ENCODE measurements at regions not wholly inside any gene's neighbourhood (a gene's known extent, or its start where the extent isn't known, plus 50 kb on each side); places are given as distances from the start of the nearest gene placed in this dataset.

GRCh38 chr7:17037356-17037755, 155.6 kb upstream of the AGR3 start:
- TF ChIP-seq, protein P1, sequence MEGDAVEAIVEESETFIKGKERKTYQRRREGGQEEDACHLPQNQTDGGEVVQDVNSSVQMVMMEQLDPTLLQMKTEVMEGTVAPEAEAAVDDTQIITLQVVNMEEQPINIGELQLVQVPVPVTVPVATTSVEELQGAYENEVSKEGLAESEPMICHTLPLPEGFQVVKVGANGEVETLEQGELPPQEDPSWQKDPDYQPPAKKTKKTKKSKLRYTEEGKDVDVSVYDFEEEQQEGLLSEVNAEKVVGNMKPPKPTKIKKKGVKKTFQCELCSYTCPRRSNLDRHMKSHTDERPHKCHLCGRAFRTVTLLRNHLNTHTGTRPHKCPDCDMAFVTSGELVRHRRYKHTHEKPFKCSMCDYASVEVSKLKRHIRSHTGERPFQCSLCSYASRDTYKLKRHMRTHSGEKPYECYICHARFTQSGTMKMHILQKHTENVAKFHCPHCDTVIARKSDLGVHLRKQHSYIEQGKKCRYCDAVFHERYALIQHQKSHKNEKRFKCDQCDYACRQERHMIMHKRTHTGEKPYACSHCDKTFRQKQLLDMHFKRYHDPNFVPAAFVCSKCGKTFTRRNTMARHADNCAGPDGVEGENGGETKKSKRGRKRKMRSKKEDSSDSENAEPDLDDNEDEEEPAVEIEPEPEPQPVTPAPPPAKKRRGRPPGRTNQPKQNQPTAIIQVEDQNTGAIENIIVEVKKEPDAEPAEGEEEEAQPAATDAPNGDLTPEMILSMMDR (IDR thresholded peaks at IDR 0.05): no peak
- no peak for TF ChIP-seq POLR2A (IDR thresholded peaks at IDR 0.05)

Measured in uterus (tissue), 2 donors.